Right lobe of liver (tissue), 6 donors: ENCODE measurements at regions not wholly inside any gene's neighbourhood (a gene's known extent, or its start where the extent isn't known, plus 50 kb on each side); places are given as distances from the start of the nearest gene placed in this dataset.

Experiments
- ATAC-seq, 4 donors: fragments of 200-7000 bp; cut with Tn5 transposase; one replicate each; pipeline ENCODE4 v1.9.1; 2020; ENCODE audit warnings: mild to moderate bottlenecking in 4 of 4, moderate library complexity in 4 of 4
- DNase-seq, 3 donors: peaks; one replicate each; pipeline ENCODE4 v3.0.0-alpha.2; 2020
- H3K27ac ChIP-seq, 3 donors: fragments of 200-600 bp; one replicate each; pipeline ENCODE4 v1.8.0; 2022
- H3K27me3 ChIP-seq, 2 donors: fragments of 200-600 bp; one replicate each; pipeline ENCODE4 v1.8.0; 2022
- H3K36me3 ChIP-seq, 4 donors: fragments of 200-600 bp; sonication (generic) in 1 of 4; one replicate each; pipeline versions ENCODE4 v1.5.1 to v1.8.0; 2017 to 2022; ENCODE audit warnings: control low read depth in 1 of 4
- H3K4me1 ChIP-seq, 4 donors: fragments of 200-600 bp; sonication (generic) in 1 of 4; one replicate each; pipeline versions ENCODE4 v1.5.1 to v1.8.0; 2017 to 2022; ENCODE audit warnings: control low read depth in 1 of 4
- H3K4me3 ChIP-seq, 3 donors: fragments of 200-600 bp; one replicate each; pipeline ENCODE4 v1.8.0; 2022
- H3K9me3 ChIP-seq, 4 donors: fragments of 200-600 bp; sonication (generic) in 1 of 4; one replicate each; pipeline versions ENCODE4 v1.5.1 to v1.8.0; 2017 to 2022; ENCODE audit warnings: control low read depth in 1 of 4
- POLR2A ChIP-seq: fragments of 450-650 bp; IDR thresholded peaks from one replicate; pipeline ENCODE4 v1.6.1; 2017; ENCODE audit warnings: antibody characterized with exemption, mild to moderate bottlenecking
- WGBS: methylation state at CpG from one replicate; pipeline ENCODE4 v1.1.6; 2018; ENCODE audit warnings: low coverage, low lambda C conversion rate; ENCODE audit not compliant: insufficient coverage; ENCODE audit errors: missing lambda C conversion rate; 5-methylcytosine and 5-hydroxymethylcytosine counted together
- intact Hi-C, 2 donors: fragments of 100-400 bp; cut with DNase I; formaldehyde crosslinking; loops; one replicate each; pipeline versions ENCODE4 v1.11.2 to v1.14.1; 2022
- TF ChIP-seq, protein P1 (sequence below), 4 donors: fragments of 200-600 bp in 3 of 4; fragments of 450-650 bp in 1 of 4; IDR thresholded peaks; one replicate each; pipeline versions ENCODE4 v1.5.1 to v1.8.0; 2016 to 2022; ENCODE audit warnings: antibody characterized with exemption in 4 of 4, mild to moderate bottlenecking in 2 of 4
- donor health status: DM: no; HTN: yes; CAD: no.
- donor health status: DM: no; HTN: no; CAD: no.
- donor health status: DM: no; HTN: no; CAD: no.
- donor health status: DM: no; HTN: yes; CAD: no.
- donor health status: DM: no; HTN: yes; CAD: no.

DNA sequence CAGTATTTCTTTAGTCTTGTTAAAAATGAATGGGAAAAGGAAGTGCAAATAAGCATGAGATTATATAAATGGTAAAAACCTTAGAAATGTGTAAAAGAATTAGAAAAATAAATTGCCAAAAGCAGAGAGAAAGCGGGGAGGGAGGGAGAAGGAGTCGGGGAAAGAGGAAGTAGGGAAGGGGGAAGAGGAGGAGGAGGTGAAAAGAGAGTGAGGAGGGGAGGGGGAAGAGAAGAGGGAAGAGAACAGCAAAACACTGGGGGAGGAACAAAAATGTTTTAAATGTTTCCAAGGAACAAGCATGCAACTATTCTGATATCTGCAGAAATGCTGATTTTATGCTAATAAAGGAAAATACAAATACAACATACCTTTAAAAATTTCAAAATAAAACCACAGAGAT, 317.5 kb downstream of the PIK3R1 start:
- ATAC-seq, result no peak
- WGBS, result 55% methylated on average over 2 of the region's 2 CpGs
- no peak overlapping the region for H3K4me3 ChIP-seq
- H3K9me3 ChIP-seq, result peaks cover 0 to 6% (median 0%) of the 10 kb centered on the region in 4 donors
- peaks cover 0 to 20% (median 10%) of the 10 kb centered on the region in 4 donors for H3K4me1 ChIP-seq
- intact Hi-C loops, result no loop called here
- peak overlapping the region in 2 of 3 donors; percentile 82 to 89 for H3K27ac ChIP-seq
- no peaks in the 10 kb centered on the region for H3K36me3 ChIP-seq
- no peak for TF ChIP-seq POLR2A
- TF ChIP-seq, protein P1, sequence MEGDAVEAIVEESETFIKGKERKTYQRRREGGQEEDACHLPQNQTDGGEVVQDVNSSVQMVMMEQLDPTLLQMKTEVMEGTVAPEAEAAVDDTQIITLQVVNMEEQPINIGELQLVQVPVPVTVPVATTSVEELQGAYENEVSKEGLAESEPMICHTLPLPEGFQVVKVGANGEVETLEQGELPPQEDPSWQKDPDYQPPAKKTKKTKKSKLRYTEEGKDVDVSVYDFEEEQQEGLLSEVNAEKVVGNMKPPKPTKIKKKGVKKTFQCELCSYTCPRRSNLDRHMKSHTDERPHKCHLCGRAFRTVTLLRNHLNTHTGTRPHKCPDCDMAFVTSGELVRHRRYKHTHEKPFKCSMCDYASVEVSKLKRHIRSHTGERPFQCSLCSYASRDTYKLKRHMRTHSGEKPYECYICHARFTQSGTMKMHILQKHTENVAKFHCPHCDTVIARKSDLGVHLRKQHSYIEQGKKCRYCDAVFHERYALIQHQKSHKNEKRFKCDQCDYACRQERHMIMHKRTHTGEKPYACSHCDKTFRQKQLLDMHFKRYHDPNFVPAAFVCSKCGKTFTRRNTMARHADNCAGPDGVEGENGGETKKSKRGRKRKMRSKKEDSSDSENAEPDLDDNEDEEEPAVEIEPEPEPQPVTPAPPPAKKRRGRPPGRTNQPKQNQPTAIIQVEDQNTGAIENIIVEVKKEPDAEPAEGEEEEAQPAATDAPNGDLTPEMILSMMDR (IDR thresholded peaks at IDR 0.05), result no peak
- DNase-seq, result no peak
- no peaks in the 10 kb centered on the region for H3K27me3 ChIP-seq

DNA sequence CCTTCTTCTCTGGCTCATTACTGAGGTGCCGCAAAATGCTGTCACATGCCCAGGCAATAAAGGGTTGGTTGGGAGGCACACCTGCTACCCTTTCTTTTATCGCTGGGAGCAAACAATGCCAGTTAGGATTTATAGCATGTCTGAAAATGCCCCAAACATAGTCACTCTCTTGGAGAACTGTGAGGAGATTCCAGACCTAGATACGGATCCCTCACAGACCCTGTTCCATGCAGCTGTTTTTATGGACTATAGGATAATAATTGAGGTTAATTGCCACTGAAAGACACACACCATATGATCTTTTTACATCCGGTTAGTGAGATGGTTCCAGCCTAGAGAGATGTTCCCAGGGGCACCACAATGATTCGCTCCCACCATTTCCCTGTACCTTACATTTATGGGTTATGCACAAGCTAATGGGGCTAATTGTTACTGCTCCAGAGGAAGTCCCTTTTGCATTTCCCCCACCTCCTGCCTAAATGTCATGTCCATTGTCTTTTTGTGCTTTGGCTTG, 318.1 kb downstream of the PIK3R1 start:
- Histone ChIP-seq H3K9me3 (peaks cover 0 to under 1% (median 0%) of the 10 kb centered on the region in 4 donors), H3K36me3 (no peaks in the 10 kb centered on the region), H3K27me3 (no peaks in the 10 kb centered on the region), H3K4me1 (peaks cover 0 to 20% (median 10%) of the 10 kb centered on the region in 4 donors), H3K4me3 (peak overlapping the region in 1 of 3 donors; percentile 48), H3K27ac (peak overlapping the region in 2 of 3 donors; percentile 82 to 89)
- TF ChIP-seq POLR2A, result no peak
- TF ChIP-seq, protein P1 (IDR thresholded peaks at IDR 0.05), result no peak
- DNase-seq (no peak), ATAC-seq (peak in 1 of 4 donors; percentile 3)
- intact Hi-C loops, result no loop called here
- WGBS, result 54% methylated on average over 4 of the region's 5 CpGs

DNA sequence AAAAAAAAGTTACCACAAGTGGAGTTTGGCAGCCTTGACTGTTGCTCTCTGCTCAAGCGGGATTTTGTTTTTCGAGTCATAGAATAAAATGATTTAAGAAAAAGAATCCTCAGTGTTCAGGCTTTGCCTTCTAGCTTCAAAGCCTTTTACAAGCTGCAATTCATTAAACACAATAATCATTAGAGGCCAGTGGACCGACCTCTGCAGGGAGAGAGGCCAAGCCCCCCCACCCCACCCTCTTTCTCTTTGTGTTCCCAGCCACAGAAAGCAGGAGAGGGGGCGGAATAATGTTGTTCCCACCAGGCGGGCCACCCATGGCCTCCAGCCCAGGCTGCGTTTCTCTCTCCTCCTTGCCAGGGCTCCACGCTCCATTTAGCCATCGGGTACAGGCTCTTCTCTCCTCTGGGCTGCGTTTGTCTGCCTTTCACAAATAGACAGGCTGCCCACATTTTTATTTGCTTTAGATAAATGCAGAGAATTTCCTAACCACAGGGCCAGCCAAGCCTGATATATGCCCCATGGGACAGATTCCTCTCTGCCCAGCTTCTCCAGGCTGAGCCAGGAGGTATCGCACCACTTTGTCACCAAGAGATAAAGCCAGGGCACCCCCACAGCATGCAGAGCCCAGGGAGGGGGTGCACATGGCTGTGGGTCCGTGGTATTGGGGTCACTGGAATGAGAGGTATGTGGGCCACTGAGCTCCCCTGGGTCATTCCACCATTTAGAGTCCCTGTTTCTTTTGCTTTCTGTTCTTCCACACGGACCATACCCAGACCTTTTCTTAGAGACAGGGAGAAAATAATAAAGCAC, 318.8 kb downstream of the PIK3R1 start:
- Histone ChIP-seq H3K27me3 (no peaks in the 10 kb centered on the region), H3K36me3 (no peaks in the 10 kb centered on the region), H3K4me3 (peak overlapping the region; percentile 5 to 48 (median 34)), H3K27ac (peak overlapping the region; percentile 26 to 89 (median 82)), H3K4me1 (peaks cover 0 to 20% (median 10%) of the 10 kb centered on the region in 4 donors), H3K9me3 (no peaks in the 10 kb centered on the region)
- ATAC-seq, result peak; percentile 93 to 94 (median 93)
- WGBS, result 23% methylated on average over 8 of the region's 12 CpGs
- intact Hi-C loops, result no loop called here
- TF ChIP-seq, protein P1 (IDR thresholded peaks at IDR 0.05), result no peak
- TF ChIP-seq POLR2A, result peak; percentile 53
- DNase-seq, result peak; percentile 48 to 90 (median 82)

DNA sequence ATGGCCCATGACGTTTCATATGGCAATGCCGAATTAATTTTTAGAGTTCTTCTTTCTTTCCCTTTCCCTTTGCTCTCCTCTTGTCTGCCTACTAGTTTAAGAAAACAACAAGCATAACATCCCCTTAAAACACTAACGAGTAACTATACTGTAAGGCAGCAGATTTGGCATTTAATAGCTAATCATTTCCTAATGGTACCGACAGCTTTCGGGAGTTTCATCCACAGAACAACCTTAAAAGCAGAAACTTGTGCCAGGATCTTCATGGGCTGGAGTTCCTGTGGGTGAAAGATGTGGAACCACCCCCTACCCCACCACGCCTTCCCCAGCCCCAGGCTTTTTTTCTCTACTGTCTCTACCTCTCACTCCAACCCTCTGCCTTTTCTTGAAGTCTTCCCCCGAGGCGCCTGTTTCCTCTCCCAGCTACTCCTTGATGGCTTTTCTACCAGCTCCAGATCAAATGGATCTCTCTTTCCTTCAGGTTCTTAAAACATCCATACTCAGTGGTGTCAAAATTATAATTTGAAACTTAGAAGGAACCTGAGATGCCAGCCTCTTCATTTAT, 319.5 kb downstream of the PIK3R1 start:
- Histone ChIP-seq H3K4me3 (peak overlapping the region; percentile 5 to 48 (median 34)), H3K27me3 (no peaks in the 10 kb centered on the region), H3K36me3 (no peaks in the 10 kb centered on the region), H3K4me1 (peaks cover 0 to 20% (median 10%) of the 10 kb centered on the region in 4 donors), H3K9me3 (no peaks in the 10 kb centered on the region), H3K27ac (peak overlapping the region; percentile 26 to 89 (median 82))
- TF ChIP-seq, protein P1 (IDR thresholded peaks at IDR 0.05), result no peak
- TF ChIP-seq POLR2A, result no peak
- intact Hi-C loops, result no loop called here
- DNase-seq (no peak), ATAC-seq (peak; percentile 3 to 30 (median 15))
- WGBS, result 53% methylated on average over 8 of the region's 8 CpGs
